Jurkat, Clone E6-1 (cell line): ENCODE measurements at regions not wholly inside any gene's neighbourhood (a gene's known extent, or its start where the extent isn't known, plus 50 kb on each side); places are given as distances from the start of the nearest gene placed in this dataset.
"Not testable (repeated sequence)": the region's sequence is repeated elsewhere in the genome, so short reads cannot be mapped to it uniquely, and the experiment has no call there.

ENCODE experiments used
- DNase-seq: peaks from one replicate; pipeline ENCODE4 v3.0.0-alpha.2; 2011; ENCODE audit warnings: low read depth, low spot score
- H3K4me3 ChIP-seq: 2 replicates; pipeline ENCODE4 v1.5.1; 2011; ENCODE audit warnings: mild to moderate bottlenecking, low read length, control low read depth, moderate library complexity

GRCh38 chr5:124912638-124913328 is 166.3 kb upstream of the ZNF608 start:
- no peak for DNase-seq
- no peak overlapping the region for H3K4me3 ChIP-seq

DNA sequence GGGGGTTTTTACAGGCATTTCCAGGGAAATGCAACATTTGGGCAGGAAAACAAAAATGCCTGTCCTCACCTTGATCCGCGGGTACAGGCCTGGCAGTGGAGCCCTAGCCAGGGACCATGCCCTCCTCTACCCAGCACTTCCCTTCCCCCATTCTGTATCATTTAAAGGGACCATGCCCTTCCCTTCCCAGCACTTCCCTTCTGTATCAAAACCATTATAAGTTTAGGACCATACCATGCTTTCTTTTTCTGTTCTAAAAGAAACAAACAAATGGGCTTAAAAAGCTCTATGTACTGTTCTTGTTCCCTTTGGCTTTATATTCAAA is 166.9 kb upstream of the ZNF608 start:
- DNase-seq = no peak
- H3K4me3 ChIP-seq = no peak overlapping the region

DNA sequence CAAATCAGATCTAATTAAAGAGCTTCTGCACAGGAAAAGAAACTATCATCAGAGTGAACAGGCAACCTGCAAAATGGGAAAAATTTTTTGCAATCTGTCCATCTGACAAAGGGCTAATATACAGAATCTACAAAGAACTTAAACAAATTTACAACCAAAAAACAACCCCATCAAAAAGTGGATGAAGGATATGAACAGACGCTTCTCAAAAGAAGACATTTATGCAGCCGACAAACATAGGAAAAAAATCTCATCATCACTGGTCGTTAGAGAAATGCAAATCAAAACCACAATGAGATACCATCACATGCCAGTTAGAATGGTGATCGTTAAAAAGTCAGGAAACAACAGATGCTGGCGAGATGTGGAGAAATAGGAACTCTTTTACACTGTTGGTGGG is 169.9 kb upstream of the ZNF608 start:
- H3K4me3 ChIP-seq, DNase-seq: not testable (repeated sequence)

- DNase-seq = no peak
- no peak overlapping the region for H3K4me3 ChIP-seq
These were observed 172.2 kb upstream of the ZNF608 start for GRCh38 chr5:124918618-124919017.

DNA sequence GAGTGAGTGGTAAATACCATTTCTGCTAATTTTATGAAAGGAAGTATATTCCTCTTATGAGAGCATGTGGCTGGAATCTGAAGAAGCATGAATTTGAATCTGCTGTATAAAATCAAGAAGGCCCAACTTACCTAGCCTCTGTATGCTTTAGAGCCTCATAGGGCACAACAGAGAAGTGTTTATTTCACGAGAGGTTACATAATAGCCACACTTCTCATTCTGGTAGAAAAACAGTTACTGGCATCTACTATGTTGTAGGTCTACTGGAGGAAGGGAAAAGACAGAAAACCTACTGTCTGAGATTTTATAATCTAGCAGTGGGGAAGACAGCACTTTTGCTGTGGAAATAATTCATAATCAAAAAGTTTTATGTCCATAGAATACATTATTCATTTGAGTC is 172.6 kb upstream of the ZNF608 start:
- DNase-seq = no peak
- H3K4me3 ChIP-seq = no peak overlapping the region

DNA sequence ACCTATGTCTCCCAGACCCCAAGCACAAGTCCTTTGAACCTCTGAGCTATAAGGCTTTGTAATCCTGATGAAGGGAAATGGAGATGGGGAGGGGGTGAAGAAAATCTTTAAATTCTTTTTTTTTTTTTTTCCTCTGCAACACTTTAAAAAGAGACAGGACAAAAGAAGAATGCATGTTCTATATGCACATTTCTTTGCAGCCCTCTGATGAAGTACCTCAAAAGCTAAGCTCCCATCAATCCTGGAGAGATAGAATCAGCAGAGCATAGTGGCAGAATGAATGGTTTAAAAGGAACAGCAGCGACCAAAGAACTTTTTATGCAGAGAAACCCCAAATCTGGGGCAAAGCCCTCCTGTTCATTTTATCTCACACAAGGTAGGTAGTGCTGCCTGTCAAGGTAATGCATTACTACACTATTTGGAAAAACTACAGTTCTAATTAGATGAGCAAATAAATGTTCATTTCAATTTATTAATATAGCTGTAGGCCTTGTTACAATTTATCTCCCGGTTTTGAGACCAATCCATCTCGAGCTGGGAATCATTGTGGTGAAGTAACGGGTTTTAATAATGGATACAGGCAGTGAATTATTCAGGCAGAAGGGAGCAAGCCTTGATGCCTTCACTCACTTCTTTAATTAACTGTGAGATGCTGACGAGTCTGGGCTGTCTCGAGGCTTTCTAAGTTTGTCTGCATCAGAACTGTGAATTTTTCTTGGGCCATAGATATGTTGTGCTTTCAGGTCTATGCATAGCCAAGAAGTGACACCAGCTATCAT is 173.5 kb upstream of the ZNF608 start:
- H3K4me3 ChIP-seq = no peak overlapping the region

DNA sequence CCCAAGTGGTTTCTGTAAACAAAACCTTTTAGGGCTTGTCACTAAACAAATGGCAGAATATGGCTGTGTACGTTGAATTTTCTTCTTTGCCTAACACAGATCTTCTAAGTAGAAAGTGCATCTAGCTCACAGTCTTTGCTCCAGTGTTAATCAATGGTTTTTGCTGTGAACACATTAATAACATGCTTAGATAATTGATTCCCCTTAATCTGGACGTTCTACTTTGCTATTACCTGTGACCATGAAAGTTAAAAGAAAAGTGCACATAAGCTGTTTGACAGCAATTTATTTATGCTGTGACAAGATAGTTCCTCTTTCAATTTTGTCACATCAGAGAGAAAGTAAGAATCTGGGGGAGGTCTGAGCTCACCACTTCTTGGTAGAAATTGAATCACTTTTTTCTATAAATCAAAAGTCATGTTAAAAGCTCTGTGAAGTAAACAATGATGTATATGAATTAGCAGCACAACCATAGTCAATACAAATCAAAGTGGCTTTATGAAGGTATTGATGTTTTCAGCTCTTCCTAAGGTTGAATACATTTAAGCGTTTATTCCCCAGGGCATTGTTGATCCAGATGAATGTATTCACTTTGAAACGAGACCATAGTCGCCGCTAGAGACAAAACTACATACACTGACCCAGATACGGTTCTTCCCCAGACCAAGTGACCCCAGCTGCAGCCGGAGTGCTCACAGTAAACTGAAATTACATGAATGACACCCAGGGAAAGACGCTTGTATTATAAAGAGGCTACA is 174.6 kb upstream of the ZNF608 start:
- H3K4me3 ChIP-seq = no peak overlapping the region
- DNase-seq = no peak

More for the DNA sequence above, 173.5 kb upstream of the ZNF608 start:
- DNase-seq = no peak

DNA sequence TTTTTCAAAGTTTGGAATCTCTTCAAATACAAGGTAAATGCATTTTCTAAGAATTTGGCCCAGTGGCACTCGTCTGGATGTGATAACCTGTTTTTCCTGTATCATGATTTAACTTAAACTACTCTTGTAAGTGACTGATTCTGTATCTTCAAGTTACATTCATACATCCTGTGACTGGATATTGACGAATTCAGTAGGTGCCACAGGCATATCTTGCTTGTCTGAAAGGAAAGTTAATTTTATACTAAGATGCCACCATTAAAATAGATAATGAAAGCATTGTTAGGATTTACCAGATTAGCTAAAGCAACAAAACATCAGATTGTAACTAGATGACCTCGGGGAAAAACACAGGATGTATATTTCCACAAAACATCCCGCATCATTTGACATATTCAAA is 175.3 kb upstream of the ZNF608 start:
- no peak for DNase-seq
- no peak overlapping the region for H3K4me3 ChIP-seq

GRCh38 chr5:124922255-124922975 is 176.0 kb upstream of the ZNF608 start:
- H3K4me3 ChIP-seq = no peak overlapping the region

GRCh38 chr5:124923131-124923530 is 176.7 kb upstream of the ZNF608 start:
- no peak for DNase-seq
- no peak overlapping the region for H3K4me3 ChIP-seq

More at GRCh38 chr5:124922255-124922975, 176.0 kb upstream of the ZNF608 start:
- no peak for DNase-seq

DNA sequence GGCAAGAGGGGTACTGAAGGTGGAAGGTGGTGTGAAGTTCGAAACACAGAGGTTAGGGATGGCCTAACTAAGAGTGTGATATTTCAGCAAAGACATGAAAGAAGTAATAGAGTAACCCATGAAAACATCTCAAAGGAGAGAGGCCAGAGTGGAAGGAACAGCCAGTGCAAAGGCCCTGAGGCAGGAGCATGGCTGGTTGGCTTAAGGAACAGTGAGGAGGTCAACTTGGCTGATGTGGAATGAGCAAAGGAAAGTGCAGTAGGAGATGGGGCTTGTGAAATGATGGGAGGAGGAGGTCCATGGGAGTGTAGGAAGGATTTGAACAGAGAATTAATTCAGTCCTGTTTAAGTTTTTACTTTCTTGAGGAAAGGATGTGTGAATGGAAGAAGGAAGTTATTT is 178.3 kb upstream of the ZNF608 start:
- H3K4me3 ChIP-seq = no peak overlapping the region
- no peak for DNase-seq

GRCh38 chr5:124927735-124928134 is 181.3 kb upstream of the ZNF608 start:
- no peak for DNase-seq
- no peak overlapping the region for H3K4me3 ChIP-seq

- DNase-seq = no peak
These were observed 182.6 kb upstream of the ZNF608 start for GRCh38 chr5:124929000-124929399.

DNA sequence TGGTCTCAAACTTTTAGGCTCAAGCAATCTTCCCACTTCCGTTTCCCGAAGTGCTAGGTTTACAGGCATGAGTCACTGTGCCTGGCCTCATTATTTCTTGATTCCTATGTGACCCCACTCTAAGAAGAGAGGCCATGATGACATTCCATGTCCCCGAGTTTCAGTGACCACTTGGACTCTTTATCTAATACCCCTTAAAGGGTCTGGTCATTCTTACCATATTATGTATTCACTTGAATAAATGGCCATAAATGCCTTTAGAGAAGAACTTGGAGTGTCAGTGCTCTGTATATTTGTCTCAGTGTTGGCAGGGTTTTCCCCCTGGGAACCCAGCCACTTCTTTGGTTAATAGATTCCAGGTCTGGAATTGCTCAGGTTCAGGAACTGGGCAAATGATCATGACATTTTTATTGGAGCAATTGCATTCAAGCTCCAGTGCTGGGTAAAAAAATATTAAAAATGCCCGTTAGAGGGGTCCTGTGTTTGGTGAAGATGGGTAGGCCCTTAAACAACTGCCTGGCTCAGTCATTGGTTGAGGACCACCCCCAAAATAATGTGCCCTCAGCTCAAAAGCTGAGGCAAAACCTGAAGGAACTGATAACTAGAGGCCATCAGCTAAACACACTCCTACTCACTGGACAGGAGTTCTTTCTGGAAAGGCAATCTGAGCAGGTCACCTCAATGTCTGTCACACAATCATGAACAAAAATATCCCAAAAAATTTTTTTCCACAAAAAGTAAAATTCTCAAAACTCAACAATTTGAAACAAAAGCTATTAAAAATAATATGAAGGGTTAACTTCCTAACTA is 186.6 kb upstream of the ZNF608 start:
- DNase-seq = no peak
- no peak overlapping the region for H3K4me3 ChIP-seq

More at GRCh38 chr5:124929000-124929399, 182.6 kb upstream of the ZNF608 start:
- no peak overlapping the region for H3K4me3 ChIP-seq

DNA sequence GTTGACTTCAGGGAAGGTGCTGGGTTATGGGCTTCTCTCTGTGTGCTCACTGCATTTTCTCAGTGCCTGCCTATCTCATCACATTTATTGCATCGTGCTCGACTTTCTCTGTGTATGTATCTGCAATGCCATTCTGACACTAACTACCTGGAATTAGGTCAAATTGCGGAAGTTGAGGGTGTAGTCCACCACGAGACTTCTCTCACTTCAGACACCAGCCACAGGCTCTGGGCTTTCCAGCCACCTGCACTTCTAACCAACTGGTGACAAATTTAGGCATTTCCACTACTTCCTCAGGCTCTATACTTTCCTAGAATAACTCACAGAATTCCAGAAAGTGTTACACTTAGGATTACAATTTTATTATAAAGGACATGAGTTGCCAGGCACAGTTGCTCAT is 188.6 kb upstream of the ZNF608 start:
- H3K4me3 ChIP-seq = no peak overlapping the region
- DNase-seq = no peak

- no peak overlapping the region for H3K4me3 ChIP-seq
- no peak for DNase-seq
These were observed 190.1 kb upstream of the ZNF608 start for GRCh38 chr5:124936626-124936933.

GRCh38 chr5:124941051-124942049 is 194.9 kb upstream of the ZNF608 start:
- no peak overlapping the region for H3K4me3 ChIP-seq
- DNase-seq = no peak
